Gastrocnemius medialis (tissue), 4 donors: ENCODE measurements at regions not wholly inside any gene's neighbourhood (a gene's known extent, or its start where the extent isn't known, plus 50 kb on each side); places are given as distances from the start of the nearest gene placed in this dataset.

Experiments
- POLR2A ChIP-seq, 2 donors: fragments of 450-650 bp; IDR thresholded peaks; one replicate each; pipeline ENCODE4 v1.6.1; 2017; ENCODE audit warnings: antibody characterized with exemption in 2 of 2, mild to moderate bottlenecking in 2 of 2, moderate library complexity in 2 of 2
- TF ChIP-seq, protein P1 (sequence below), 5 experiments: fragments of 450-650 bp in 3 of 5; fragments of 200-600 bp in 2 of 5; sonication (generic) in 2 of 5; IDR thresholded peaks in 4 of 5; conservative IDR thresholded peaks in 1 of 5; 1 replicate in 4 of 5; 2 replicates in 1 of 5; pipeline ENCODE4 v1.5.1; 2016 to 2019; ENCODE audit warnings: antibody characterized with exemption in 5 of 5, mild to moderate bottlenecking in 3 of 5, moderate library complexity in 3 of 5

DNA sequence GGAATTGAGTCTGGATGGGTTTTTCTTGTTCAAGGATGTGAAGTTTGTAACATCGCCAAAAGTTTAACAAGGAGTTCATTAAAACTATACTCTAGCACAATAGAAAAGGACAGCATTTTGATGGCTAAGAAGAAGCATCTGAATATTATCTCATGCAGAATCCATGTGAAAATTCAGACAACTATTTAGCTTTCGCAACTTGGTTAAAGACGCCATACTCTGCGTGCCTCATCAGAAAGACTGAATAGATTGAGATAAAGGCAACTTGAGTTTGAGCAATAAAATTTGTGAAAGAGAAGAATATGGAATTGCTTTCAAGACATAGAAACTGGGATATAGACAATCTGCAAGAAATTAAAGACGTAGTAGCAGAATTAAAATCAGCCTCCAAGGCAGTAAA, 151.1 kb upstream of the MYOCD start:
- TF ChIP-seq POLR2A (IDR thresholded peaks at IDR 0.05), result no peak
- TF ChIP-seq, protein P1, sequence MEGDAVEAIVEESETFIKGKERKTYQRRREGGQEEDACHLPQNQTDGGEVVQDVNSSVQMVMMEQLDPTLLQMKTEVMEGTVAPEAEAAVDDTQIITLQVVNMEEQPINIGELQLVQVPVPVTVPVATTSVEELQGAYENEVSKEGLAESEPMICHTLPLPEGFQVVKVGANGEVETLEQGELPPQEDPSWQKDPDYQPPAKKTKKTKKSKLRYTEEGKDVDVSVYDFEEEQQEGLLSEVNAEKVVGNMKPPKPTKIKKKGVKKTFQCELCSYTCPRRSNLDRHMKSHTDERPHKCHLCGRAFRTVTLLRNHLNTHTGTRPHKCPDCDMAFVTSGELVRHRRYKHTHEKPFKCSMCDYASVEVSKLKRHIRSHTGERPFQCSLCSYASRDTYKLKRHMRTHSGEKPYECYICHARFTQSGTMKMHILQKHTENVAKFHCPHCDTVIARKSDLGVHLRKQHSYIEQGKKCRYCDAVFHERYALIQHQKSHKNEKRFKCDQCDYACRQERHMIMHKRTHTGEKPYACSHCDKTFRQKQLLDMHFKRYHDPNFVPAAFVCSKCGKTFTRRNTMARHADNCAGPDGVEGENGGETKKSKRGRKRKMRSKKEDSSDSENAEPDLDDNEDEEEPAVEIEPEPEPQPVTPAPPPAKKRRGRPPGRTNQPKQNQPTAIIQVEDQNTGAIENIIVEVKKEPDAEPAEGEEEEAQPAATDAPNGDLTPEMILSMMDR (IDR thresholded peaks at IDR 0.05 in 4 of 5, conservative IDR thresholded peaks at IDR 0.05 in 1 of 5), result no peak
